ENCODE measurements at regions not wholly inside any gene's neighbourhood (a gene's known extent, or its start where the extent isn't known, plus 50 kb on each side); places are given as distances from the start of the nearest gene placed in this dataset.

DNA sequence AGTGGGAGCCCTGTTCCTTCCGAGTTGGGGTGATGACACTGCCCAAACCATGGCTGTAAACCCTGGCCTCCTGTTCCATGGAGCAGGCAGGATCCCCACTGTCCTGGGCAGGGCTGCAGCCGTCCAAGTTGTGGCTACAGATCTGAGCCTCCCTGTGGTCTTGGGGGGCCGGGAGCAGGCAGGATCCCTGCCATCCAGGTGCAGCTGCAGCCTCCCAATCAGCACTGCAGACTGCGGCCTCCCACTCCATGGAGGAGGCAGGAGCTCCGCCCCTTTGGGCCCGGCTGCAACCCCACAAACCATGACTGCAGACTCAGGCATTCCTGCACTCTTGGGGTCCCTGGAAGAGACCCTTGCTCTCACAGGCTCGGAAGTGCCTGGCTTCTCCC, 872.1 kb upstream of the GJE1 start:
- CTCF ChIA-PET: no interaction called here
- ATAC-seq (no peak), DNase-seq (no peak)
- H3K4me3 Mint-ChIP-seq: no peak overlapping the region
- H3K27ac Mint-ChIP-seq: no peak overlapping the region
- H3K9me3 Mint-ChIP-seq (ENCODE audit: insufficient read depth): no peaks in the 10 kb centered on the region
- POLR2A ChIA-PET: no interaction called here
- no peaks in the 10 kb centered on the region for H3K36me3 Mint-ChIP-seq (ENCODE audit: low read depth)
- H3K27me3 Mint-ChIP-seq (ENCODE audit: low read depth): no peaks in the 10 kb centered on the region
- H3K4me1 Mint-ChIP-seq (ENCODE audit: low read depth): no peaks in the 10 kb centered on the region

DNA sequence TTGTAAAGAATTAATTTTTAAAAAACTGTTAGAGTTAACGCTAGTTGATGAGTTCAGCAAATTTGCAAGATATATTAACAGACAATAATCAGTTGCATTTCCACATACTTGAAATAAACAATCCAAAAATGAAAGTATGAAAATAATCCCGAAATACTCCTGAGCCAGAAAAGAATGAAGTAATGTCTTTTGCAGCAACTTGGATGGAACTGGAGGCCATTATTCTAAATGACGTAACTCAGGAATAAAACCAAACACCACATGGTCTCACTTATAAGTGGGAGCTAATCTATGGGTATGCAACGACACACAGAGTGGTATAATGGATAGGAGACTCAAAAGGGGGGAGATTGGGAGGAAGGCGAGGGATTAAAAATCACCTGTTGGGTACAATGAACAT, 872.9 kb upstream of the GJE1 start:
- no peaks in the 10 kb centered on the region for H3K4me1 Mint-ChIP-seq (ENCODE audit: low read depth)
- ATAC-seq: no peak
- H3K27ac Mint-ChIP-seq: no peak overlapping the region
- H3K36me3 Mint-ChIP-seq (ENCODE audit: low read depth): no peaks in the 10 kb centered on the region
- H3K27me3 Mint-ChIP-seq (ENCODE audit: low read depth): no peaks in the 10 kb centered on the region
- POLR2A ChIA-PET: no interaction called here
- CTCF ChIA-PET: no interaction called here
- DNase-seq: no peak
- no peaks in the 10 kb centered on the region for H3K9me3 Mint-ChIP-seq (ENCODE audit: insufficient read depth)
- no peak overlapping the region for H3K4me3 Mint-ChIP-seq

GRCh38 chr6:141259091-141259490, 873.6 kb upstream of the GJE1 start:
- ATAC-seq: no peak
- H3K36me3 Mint-ChIP-seq (ENCODE audit: low read depth): no peaks in the 10 kb centered on the region
- no peaks in the 10 kb centered on the region for H3K9me3 Mint-ChIP-seq (ENCODE audit: insufficient read depth)
- no peak for DNase-seq
- POLR2A ChIA-PET: no interaction called here
- H3K4me1 Mint-ChIP-seq (ENCODE audit: low read depth): no peaks in the 10 kb centered on the region
- H3K27me3 Mint-ChIP-seq (ENCODE audit: low read depth): no peaks in the 10 kb centered on the region
- H3K27ac Mint-ChIP-seq: no peak overlapping the region
- no peak overlapping the region for H3K4me3 Mint-ChIP-seq
- CTCF ChIA-PET: no interaction called here

GRCh38 chr6:141258516-141258915, 874.2 kb upstream of the GJE1 start:
- DNase-seq (no peak), ATAC-seq (no peak)
- no peaks in the 10 kb centered on the region for H3K4me1 Mint-ChIP-seq (ENCODE audit: low read depth)
- H3K27me3 Mint-ChIP-seq (ENCODE audit: low read depth): no peaks in the 10 kb centered on the region
- no peaks in the 10 kb centered on the region for H3K9me3 Mint-ChIP-seq (ENCODE audit: insufficient read depth)
- H3K36me3 Mint-ChIP-seq (ENCODE audit: low read depth): no peaks in the 10 kb centered on the region
- POLR2A ChIA-PET: no interaction called here
- CTCF ChIA-PET: no interaction called here
- no peak overlapping the region for H3K4me3 Mint-ChIP-seq
- H3K27ac Mint-ChIP-seq: no peak overlapping the region

DNA sequence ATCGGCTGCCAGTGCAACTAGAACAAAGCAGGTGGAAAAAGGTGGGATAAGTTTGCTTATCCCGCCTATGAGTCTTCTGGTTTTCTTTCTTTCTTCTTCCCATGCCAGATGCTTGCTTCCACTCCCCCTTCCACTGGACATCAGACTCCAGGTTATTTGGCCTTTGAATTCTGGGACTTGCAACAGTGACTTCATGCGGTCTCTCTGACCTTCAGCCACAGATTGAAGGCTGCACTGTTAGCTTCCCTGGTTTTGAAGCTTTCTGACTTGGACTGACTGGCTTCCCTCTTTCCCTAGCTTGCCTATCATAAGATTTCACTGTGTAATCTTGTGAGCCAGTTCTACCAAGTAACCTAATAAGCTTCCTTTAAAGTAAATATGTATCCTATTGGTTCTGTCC, 878.4 kb upstream of the GJE1 start:
- no peaks in the 10 kb centered on the region for H3K9me3 Mint-ChIP-seq (ENCODE audit: insufficient read depth)

GRCh38 chr6:141252828-141253608, 879.7 kb upstream of the GJE1 start:
- H3K4me3 Mint-ChIP-seq: no peak overlapping the region
- DNase-seq: no peak
- ChIA-PET CTCF (no interaction called here), POLR2A (no interaction called here)
- H3K9me3 Mint-ChIP-seq (ENCODE audit: insufficient read depth): no peaks in the 10 kb centered on the region
- H3K27me3 Mint-ChIP-seq (ENCODE audit: low read depth): no peaks in the 10 kb centered on the region
- no peak for ATAC-seq
- no peaks in the 10 kb centered on the region for H3K4me1 Mint-ChIP-seq (ENCODE audit: low read depth)
- H3K27ac Mint-ChIP-seq: no peak overlapping the region
- H3K36me3 Mint-ChIP-seq (ENCODE audit: low read depth): no peaks in the 10 kb centered on the region

More for the DNA sequence above, 878.4 kb upstream of the GJE1 start:
- no peaks in the 10 kb centered on the region for H3K36me3 Mint-ChIP-seq (ENCODE audit: low read depth)
- ChIA-PET CTCF (no interaction called here), POLR2A (no interaction called here)
- no peaks in the 10 kb centered on the region for H3K27me3 Mint-ChIP-seq (ENCODE audit: low read depth)
- H3K27ac Mint-ChIP-seq: no peak overlapping the region
- no peaks in the 10 kb centered on the region for H3K4me1 Mint-ChIP-seq (ENCODE audit: low read depth)
- ATAC-seq (no peak), DNase-seq (no peak)
- H3K4me3 Mint-ChIP-seq: no peak overlapping the region

- H3K36me3 Mint-ChIP-seq (ENCODE audit: low read depth): no peaks in the 10 kb centered on the region
- no peak for ATAC-seq
- H3K27ac Mint-ChIP-seq: no peak overlapping the region
- no peak overlapping the region for H3K4me3 Mint-ChIP-seq
- H3K4me1 Mint-ChIP-seq (ENCODE audit: low read depth): no peaks in the 10 kb centered on the region
- no peaks in the 10 kb centered on the region for H3K9me3 Mint-ChIP-seq (ENCODE audit: insufficient read depth)
- ChIA-PET POLR2A (no interaction called here), CTCF (no interaction called here)
- H3K27me3 Mint-ChIP-seq (ENCODE audit: low read depth): no peaks in the 10 kb centered on the region
- DNase-seq: no peak
Measured at GRCh38 chr6:141251286-141251685, 881.4 kb upstream of the GJE1 start.

GRCh38 chr6:141248021-141248799, 884.5 kb upstream of the GJE1 start:
- Mint-ChIP-seq H3K9me3 (ENCODE audit: insufficient read depth) (no peaks in the 10 kb centered on the region), H3K4me3 (no peak overlapping the region), H3K27me3 (ENCODE audit: low read depth) (no peaks in the 10 kb centered on the region), H3K4me1 (ENCODE audit: low read depth) (no peaks in the 10 kb centered on the region), H3K36me3 (ENCODE audit: low read depth) (no peaks in the 10 kb centered on the region), H3K27ac (no peak overlapping the region)
- ChIA-PET CTCF (no interaction called here), POLR2A (no interaction called here)
- DNase-seq (no peak), ATAC-seq (no peak)

DNA sequence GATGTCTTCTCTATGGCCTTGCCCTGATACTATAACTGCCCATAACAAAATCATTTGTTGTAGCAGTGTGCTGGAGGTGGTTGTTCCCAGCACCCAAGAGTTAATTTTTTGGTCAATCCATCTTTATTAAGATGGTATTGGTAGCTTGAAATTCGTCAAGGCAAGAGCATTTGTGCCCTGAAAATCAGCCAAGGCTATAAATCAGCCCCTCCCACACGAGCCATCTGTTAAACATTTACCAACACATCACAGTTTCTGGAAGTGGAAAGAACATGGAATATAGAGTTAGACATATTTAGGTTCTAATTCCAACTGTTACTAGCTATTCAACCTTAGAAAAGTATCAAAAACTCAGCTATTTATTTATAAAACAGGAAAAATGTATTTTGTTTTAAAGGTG, 888.4 kb upstream of the GJE1 start:
- Mint-ChIP-seq H3K4me1 (ENCODE audit: low read depth) (no peaks in the 10 kb centered on the region), H3K9me3 (ENCODE audit: insufficient read depth) (no peaks in the 10 kb centered on the region), H3K27ac (no peak overlapping the region), H3K4me3 (no peak overlapping the region), H3K36me3 (ENCODE audit: low read depth) (no peaks in the 10 kb centered on the region), H3K27me3 (ENCODE audit: low read depth) (no peaks in the 10 kb centered on the region)
- POLR2A ChIA-PET: no interaction called here
- no peak for DNase-seq
- CTCF ChIA-PET: no interaction called here
- ATAC-seq: no peak

DNA sequence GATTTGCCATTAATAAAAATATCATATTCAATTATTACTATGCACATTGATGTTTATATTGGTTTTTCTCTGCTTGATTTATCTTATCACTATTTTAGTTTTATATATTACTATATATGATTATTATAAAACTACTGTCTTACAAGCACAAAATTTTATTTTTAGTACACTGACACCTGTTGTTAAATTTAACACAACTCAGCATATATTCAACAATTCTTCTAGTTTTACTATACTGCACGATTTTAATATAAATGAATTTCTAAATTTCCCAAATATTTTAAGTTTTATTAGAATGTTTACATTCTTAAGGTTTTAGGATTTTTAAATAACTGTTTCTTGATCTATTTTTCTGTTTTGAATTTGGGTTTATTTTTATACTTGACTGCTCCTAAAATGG, 889.8 kb upstream of the GJE1 start:
- Mint-ChIP-seq H3K27me3 (ENCODE audit: low read depth) (no peaks in the 10 kb centered on the region), H3K4me1 (ENCODE audit: low read depth) (no peaks in the 10 kb centered on the region), H3K27ac (no peak overlapping the region), H3K9me3 (ENCODE audit: insufficient read depth) (no peaks in the 10 kb centered on the region), H3K4me3 (no peak overlapping the region), H3K36me3 (ENCODE audit: low read depth) (no peaks in the 10 kb centered on the region)
- CTCF ChIA-PET: no interaction called here
- DNase-seq: no peak
- ATAC-seq: no peak
- POLR2A ChIA-PET: no interaction called here

GRCh38 chr6:141229296-141229695, 903.4 kb upstream of the GJE1 start:
- ChIA-PET POLR2A (no interaction called here), CTCF (no interaction called here)
- no peaks in the 10 kb centered on the region for H3K4me1 Mint-ChIP-seq (ENCODE audit: low read depth)
- no peak overlapping the region for H3K4me3 Mint-ChIP-seq
- ATAC-seq (no peak), DNase-seq (no peak)
- no peak overlapping the region for H3K27ac Mint-ChIP-seq
- H3K36me3 Mint-ChIP-seq (ENCODE audit: low read depth): no peaks in the 10 kb centered on the region
- no peaks in the 10 kb centered on the region for H3K27me3 Mint-ChIP-seq (ENCODE audit: low read depth)
- peaks cover 4% of the 10 kb centered on the region for H3K9me3 Mint-ChIP-seq (ENCODE audit: insufficient read depth)

DNA sequence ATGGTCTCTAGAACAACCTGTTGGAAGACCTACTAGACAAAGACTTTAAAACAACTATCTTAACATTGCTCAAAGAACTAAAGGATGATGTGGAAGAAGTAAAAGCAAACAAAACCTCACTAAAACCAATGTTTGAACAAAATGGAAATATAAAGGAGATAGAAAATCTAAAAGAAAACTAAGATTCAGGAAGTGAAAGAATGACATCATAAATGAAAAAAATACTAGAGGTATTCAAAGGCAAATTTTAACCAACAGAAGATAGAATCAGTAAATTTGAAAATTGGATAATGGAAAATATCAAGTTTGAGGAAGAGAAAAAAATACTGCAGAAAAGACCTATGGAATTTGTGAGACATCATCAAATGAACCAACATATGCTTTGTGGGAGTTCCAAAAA, 914.1 kb upstream of the GJE1 start:
- Mint-ChIP-seq H3K9me3 (ENCODE audit: insufficient read depth) (no peaks in the 10 kb centered on the region), H3K27ac (no peak overlapping the region), H3K36me3 (ENCODE audit: low read depth) (no peaks in the 10 kb centered on the region), H3K4me3 (no peak overlapping the region), H3K27me3 (ENCODE audit: low read depth) (no peaks in the 10 kb centered on the region), H3K4me1 (ENCODE audit: low read depth) (no peaks in the 10 kb centered on the region)
- no peak for DNase-seq
- ChIA-PET POLR2A (no interaction called here), CTCF (no interaction called here)
- no peak for ATAC-seq

- ATAC-seq (no peak), DNase-seq (no peak)
- ChIA-PET POLR2A (no interaction called here), CTCF (no interaction called here)
- Mint-ChIP-seq H3K27me3 (ENCODE audit: low read depth) (no peaks in the 10 kb centered on the region), H3K4me1 (ENCODE audit: low read depth) (no peaks in the 10 kb centered on the region), H3K9me3 (ENCODE audit: insufficient read depth) (no peaks in the 10 kb centered on the region), H3K36me3 (ENCODE audit: low read depth) (no peaks in the 10 kb centered on the region), H3K27ac (no peak overlapping the region), H3K4me3 (no peak overlapping the region)
Measured at GRCh38 chr6:141216726-141217125, 916.0 kb upstream of the GJE1 start.

Data from activated CD8-positive, alpha-beta T cell treated with anti-CD3 and anti-CD28 coated beads, Interleukin-2, amount 10 ng/mL, durations not matched to agents 7 days and 5 days (primary cell).